NCI-H69 (cell line): ENCODE measurements at regions not wholly inside any gene's neighbourhood (a gene's known extent, or its start where the extent isn't known, plus 50 kb on each side); places are given as distances from the start of the nearest gene placed in this dataset.

Experiments used
- DNase-seq: peaks from one replicate; lab custom pipeline; 2025; lab: John Stamatoyannopoulos, UW

DNA sequence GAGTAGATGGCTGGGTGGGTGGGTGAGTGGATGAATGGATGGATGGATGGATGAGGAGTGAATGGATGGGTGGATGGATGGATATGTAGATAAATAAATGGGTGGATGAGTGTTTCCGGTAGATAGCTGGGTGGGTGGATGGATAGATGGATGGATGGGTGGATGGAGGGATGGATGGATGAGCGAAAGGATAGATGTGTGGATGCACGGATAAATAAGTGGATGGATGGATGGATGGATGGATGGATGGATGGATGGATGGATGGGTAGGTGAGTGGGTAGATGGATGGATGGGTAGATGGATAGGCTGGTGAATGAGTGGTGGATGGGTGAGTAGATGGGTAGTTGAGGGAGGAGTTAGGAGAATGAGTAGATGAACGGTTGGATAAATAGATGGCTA is 349.3 kb downstream of the MN1 start:
- DNase-seq, result no peak

DNA sequence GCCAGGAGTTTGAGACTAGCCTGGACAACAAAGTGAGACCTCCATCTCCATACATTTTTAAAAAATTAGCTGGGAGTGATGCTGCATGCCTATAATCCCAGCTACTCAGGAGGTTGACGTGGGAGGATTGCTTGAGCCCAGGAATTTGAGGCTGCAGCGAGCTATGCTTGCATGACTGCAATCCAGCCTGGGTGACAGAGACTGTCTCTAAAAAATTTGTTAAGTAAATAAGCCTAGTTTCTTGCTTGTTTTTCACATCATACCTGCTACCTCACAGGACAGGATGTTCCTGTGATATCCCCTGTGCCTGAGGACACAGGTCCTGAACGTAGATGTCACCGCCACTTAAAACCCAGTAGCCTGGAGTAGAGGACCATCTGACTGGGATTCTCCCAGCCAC is 348.6 kb downstream of the MN1 start:
- no peak for DNase-seq

DNA sequence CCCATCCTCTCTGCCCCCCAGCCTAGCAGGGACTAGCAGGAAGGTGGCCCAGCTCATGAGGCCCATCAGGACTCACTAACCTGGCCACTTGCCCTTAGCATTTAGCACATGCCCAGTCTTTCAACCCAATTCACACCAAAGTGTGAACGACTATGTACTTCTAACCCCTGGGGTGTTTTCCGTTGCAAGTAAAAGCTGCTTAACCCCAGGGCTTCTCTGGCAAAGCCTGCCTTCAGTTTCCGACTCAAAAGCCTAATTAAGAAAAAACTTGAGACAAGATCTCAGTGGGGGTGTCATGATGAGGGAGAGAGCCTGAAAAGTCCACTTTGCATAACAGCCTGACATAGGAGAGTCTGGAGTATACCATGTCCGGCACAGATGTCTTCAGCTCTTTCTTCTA is 347.8 kb downstream of the MN1 start:
- DNase-seq, result no peak

DNA sequence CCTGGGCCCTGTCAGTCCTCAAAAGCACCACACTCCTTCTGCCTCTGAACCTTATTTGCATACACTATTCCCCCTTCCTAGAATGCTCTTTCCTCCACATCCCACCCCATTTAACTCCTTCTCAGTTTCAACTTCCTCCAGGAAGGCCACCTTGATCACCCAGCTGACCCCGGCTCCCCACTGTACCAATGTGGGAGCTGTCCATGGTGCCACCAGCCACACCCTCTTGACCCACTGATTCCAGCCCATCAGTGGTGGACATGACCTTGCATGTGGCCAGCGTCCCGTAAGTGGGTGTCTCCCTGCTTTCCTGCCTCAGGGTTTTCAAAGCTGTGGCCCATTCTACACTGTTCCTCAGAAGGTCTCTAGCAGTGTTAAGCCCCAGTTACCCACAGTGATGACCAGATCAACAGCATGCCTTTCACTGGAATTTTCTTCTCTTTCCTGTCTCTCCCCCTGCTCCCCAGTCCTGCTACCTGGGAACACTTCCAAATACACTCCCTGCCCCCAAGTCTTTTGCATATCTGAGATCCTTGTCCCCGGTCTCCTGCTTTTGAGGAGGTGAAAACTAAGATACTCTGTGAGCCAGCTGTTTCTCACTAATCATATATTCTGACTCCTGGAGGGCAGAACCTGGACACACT is 346.6 kb downstream of the MN1 start:
- no peak for DNase-seq

DNA sequence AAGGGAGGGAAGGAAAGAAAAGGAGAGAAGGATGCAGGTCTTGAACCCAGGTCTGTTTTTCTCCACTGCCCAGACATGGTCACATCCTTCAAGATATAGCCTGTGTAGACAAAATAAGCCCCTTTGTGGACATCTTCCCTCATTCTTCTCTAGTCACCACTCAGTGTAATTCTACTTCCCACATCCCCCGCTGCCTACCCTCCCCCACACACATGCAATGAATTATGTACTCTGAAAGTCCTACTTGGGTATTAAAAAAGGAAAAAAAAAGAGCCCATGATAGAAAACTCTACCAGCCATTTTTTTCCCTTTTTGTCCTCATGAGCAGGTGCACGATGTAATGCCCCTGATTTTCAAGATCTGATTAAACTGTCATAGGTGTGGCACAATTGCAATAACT is 346.0 kb downstream of the MN1 start:
- no peak for DNase-seq

DNA sequence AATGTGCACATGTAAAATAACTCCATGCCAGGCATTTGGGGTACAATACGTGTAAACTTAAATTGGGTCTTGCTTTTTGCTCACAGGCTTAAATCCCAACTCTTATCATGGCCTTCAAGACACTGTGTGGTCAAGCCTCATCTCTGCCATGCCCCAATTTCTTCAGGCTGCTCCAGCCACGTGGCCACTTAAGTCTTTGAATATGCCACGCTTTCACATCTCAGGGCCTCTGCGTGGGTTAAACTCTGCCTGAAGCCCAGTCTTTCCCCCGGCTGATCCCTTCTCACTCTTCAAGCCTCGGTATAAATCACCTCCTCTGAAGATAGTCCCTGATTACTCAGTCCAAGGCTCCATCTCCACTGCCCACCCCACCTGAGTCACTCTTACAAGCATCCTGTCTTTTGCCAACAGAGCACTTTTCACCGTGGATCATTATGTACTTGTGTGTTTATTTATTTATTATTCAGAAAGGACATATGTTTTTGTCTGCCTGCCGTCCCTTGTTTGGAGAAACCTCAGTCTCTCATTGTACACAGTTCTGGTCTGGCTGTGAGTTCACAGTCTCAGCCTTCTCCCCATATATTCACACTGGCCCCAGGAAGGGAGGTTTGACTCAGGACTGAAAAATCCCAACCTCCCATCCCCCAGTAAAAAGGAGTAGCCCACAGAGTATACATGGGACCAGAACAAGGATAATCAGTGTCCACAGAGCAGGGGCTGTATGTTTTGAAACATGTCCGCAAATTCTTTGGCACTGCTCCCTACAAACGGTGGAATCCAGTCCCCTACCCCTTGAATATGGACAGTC is 344.7 kb downstream of the MN1 start:
- DNase-seq, result no peak

DNA sequence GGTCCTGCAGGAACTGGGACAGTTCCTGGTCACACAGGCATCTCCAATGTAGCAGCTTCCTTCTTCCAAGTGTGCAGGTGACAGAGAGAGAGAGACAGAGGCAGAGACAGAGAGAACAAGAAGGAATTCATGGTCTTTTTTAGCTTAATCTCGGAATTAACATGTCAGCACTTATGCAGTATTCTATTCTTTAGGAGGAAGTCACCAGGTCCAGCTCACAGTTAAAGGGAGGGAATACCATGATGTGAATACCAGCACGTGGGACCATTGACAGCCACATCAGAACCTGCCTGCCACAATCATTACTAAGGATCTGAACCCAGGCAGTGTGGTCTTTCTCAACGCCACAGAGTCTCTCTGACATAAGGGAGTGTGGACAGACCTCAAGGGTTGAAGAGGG is 341.6 kb downstream of the MN1 start:
- no peak for DNase-seq

DNA sequence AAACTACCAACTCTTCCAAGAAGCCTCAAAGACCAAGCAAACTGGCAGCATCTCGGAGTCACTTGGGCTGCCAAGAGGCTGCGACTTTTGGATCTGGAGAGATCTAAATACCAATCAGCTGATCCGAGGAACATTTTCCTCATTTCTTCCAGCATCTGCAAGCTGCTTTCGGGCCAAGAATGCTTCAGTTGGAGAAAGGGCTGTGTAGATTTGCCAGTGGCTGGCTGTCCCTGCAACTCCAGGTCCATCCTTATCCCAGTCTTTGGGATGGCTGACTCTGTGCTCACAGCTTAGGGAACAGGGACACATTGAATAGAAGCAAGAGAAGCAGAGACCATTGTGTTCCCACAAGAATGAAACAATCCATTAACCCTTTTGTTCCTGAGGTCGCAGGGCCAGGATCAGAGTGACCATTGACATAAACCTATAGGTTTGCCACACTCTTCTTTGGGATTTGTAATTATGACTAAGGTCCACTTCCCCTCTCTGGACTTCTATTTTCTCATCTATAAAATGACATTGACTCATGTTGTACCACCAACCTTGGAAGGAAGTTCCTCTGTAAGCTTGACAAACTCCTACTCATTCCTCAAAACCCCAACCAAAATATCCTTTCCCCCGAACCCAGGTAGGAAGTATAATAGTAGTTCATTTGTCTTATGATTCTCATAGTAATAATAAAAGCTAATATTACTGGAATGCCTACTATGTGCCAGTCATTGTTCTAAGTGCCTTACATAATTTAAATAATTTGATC is 340.8 kb downstream of the MN1 start:
- no peak for DNase-seq

DNA sequence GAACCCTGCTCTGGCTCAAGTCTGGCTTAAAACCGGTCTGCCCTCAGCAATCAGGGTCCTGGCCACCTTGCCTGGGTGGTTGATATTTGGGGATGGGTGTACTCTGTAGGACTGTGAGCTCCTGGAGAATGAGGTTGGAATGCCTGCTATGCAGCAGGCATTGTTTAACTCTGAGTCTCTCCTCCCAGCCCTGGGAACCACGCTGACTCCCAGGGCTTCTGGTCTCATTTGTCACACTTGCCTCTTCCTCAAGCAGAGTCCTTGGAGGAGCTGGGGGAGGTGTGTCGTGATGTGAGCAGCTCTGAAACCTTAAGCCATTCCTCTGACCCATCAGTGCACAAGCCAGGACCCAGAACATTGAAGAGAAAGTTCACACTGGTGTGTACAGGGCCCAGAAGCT is 340.1 kb downstream of the MN1 start:
- no peak for DNase-seq

DNA sequence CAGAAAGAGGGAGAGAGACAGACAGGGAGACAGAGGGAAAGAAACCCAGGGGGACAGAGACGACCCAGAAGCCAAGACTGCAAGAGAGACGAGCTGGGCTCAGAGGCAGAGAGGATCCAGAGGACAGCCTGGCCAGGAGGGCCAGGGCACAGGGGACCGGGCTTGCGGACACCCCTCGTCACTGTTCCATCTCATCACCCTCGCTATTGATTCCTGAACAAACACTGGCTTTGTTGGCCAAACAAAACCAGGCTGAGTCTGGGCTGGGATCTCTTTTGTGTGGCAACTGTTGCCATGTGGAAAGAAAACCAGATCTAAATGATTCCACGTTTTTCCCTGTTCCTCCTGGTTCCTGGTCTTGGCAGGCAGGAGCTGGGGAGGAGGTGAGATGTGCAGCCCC is 339.4 kb downstream of the MN1 start:
- peak; percentile 51 for DNase-seq

DNA sequence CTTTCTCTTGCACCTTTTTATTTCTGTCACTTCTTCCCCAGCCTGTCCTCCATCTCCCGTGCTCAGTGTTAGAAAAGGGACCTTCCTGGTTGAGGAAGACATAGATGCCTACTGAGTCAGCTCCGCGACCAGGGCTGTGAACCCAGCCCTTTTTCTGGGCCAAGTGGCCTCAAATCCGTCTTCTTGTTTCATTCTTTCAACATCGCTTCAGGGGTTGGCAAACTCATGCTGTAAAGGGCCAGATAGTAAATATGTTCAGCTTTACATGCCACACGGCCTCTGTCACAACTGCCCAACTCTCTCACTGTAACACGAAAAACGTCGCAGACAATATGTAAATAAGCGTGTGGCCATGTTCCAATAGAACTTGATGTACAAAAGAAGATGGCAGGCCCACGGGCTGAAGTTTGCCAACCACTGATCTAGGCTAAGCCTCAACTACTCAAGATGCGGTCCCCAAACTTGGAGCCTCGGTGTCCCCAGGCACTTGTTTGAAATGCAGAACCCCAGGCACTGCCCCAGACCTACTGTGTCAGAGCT is 338.4 kb downstream of the MN1 start:
- no peak for DNase-seq

DNA sequence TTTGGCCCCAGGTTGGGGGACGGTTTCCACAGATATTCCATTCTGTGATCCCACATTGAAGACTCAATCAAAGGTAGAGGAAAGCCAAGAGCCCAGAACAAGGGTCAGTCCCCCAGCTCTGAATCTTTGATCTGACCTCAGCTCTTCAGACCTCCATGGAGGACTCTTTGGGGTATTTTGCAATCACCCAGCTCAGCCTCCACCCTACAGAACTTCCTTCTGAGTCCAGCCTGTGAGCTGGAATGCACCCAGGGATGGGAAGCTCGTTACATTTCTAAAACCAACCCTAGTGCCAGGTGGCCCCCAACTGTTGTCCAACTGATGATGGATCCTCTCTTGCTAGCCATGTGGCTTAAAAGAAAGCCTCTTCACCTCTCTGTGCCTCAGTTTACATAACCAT is 335.3 kb downstream of the MN1 start:
- DNase-seq, result no peak

DNA sequence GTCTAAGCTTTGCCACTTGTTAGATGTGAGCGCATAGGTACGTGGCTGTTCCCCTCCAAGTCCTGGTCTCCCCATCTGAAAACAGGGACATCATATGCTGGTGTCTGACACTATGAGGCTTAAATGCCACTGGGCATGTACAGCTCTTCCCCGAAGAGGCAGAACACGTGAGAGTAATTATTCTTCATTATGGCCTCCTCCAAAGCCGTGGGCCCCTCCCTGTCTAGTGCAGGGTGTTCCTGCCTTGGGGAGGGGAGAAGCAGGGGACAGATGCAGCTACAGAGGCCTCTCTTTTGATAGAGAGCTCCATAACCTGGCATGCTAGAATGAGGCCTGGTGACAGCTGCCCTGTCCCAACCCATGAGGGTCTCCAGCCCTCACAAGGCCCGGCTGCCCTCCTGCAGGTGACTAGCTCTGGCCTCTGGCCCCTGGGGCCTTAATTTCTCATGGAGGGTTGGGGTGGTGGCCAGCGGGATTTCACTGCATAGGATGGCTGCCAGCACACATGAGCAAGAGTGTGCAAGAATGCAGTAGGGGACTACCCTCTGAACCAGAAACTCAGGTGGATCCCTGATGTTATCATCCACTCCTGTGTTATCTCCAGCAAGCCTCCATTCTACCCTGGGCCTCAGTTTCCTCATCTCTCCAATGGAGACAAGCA is 334.6 kb downstream of the MN1 start:
- peak; percentile 17 for DNase-seq

DNA sequence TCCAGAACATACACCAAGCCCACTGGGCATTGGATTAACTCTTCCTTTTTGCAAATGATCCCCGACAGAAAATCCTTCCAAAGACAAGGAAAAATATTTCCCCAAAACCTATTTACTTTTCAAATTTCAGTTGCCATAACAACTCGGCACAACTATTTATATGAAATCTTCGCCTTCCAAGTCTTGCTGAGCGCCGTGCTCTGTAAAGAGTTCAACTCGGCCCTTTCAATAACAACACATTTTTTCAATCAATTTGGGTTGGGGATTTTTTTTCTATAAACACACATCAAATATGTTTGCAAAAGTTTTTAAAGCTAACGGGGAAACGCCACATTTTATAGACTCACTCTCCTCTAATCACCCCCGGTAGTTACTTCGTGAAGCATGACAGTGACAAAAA is 333.8 kb downstream of the MN1 start:
- DNase-seq, result no peak

DNA sequence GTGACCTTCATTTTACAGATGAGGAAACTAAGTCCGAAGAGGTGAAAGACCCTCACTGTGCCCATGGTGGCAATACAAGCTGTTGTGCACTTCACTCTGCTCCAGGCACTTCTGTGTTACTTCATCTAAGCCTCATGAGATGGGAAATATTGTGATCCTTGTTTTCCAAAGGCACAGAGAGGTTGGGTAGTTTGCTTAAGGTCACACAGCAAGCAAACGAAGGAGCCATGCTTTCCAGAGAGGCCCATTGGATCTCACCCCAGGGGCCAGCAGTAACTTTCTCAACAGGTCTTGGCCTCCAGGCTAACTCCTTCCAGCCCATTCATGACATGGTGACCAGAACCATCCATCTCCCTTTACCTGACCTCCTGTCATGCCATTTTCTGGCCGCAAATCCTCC is 332.8 kb downstream of the MN1 start:
- no peak for DNase-seq

DNA sequence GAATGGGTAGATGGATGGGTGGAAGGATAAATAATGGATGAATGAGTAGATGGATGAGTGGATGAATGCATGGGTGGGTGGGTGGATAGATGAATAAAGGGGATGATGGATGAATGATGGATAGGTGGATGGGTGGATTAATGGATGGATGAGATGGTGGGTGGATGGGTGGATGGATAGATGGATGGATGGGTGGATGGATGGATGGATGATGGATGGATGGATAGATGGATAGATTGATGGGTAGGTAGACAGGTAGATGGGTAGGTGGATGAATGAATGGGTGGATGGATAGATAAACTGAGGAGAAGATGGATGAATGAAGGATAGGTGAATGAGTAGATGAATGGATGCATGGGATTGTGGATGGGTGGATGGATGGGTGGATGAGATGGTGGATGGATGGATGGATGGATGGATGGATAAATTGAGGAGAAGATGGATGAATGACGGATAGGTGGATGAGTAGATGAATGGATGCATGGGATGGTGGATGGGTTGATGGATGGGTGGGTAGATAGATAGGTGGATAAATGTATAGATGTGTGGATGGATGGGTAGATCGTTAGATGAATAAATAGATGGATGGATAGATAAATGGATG is 331.3 kb downstream of the MN1 start:
- DNase-seq, result no peak

DNA sequence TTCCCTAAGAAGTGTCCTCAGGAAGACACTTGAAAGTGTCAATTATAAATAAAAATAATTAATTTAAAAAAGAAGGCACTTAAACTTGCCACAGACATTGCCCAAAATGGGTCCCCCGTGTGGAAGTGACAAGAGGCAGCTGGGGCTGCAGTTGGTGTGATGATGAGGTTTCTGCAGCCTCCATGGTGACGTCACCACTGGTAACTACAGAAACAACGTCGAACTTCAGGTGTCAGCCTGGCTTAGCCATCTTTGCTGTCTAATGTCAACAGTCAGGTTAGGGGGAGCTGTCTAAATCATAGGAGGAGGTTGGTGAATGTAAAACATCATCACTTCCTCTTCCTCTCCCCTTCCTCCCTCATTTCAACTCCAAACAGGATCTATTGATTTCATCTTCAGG is 328.6 kb downstream of the MN1 start:
- no peak for DNase-seq

DNA sequence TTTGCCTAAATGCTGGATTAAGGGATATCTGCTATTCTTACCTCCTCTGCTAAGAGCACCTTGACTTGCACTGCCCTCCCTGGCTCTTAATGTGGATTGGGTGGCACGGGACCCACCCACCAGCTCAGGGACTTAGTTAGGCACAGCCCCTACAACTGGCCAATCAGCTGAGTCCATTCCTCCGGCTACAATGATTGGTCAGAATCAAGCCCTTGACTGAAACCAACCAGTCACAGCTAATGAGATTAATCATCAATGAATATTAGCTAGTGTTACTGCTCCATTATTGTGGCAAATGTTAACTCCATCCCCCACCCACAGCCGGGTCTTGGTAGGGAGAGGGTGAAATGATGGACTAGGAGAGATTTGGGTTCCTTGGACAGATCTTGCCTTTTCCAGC is 328.0 kb downstream of the MN1 start:
- no peak for DNase-seq

DNA sequence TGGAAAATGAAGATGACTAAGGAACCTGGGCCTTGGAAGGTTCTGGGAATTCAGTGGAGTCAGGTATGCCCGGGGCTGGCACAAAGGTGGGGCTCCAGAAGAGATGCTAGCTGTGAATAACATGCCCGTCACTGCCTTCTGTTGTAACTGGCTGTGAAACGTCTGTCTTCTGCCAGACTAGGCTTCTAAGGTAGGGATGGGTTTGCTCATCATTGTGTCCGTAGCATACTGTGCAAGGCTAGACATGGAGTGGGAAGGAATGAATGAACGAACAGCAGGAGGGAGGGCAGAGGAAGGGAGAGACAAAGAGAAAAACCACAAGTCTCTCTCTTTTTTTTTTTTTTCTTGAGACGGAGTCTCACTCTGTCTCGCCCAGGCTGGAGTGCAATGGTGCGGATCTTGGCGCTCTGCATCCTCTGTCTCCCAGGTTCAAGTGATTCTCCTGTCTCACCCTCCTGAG is 327.4 kb downstream of the MN1 start:
- DNase-seq, result no peak

DNA sequence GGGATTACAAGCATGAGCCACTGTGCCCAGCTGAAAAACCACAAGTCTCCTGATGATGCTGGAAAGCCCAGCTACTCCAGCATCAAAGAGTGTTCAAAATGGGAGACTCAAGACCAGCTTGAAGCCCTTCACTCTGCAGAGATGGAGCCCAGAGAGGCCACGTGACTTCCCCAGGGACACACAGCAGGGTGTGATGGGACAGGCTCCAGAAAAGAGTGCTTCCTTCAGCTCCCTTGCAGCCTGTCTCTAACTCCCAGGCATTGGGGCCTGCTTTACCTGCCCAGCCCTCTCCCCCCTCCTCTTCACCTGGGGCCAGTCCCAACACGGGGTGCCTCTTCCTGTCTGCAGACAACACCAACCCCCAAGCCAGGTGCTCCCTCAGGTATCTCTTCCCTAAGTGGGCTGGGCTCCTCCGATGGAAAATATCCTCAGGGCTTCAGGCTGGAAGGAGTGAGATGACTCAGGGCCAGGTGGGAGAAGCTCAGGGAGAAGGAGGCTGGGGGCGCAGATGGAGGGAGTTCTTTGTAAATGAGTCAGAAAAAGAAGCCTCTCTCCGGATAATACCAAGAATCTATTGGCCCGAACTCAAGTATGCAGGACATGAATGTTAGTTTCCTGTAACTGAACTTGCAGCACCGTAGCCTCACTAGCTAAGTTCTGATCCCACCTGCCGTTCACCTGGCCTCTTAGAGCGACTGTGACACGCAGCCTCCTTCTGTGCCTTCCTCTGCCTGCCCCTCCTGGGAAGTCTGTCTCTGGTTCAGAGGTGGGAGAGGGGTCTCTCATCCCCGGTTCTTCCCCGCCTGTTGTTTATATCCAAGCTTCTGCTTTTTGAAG is 326.6 kb downstream of the MN1 start:
- peak; percentile 47 for DNase-seq

DNA sequence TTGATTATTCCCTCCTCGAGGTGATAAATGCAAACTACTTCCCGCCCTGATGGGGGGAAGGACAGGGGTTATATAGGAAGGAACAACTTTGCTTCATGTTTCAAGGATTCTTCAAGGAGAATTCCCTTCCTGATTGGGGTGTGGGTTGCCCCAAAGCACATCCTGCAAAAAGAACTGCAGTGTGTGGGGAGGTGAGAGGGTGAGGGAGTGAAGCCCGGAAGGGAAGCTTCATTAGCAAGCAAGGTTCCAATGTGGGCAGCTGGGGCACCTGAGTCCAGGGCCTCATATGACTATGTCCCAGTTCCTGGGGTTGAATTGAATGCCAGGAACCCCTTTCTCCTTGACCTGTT is 326.0 kb downstream of the MN1 start:
- no peak for DNase-seq
